GM21447 (cell line): ENCODE measurements at regions not wholly inside any gene's neighbourhood (a gene's known extent, or its start where the extent isn't known, plus 50 kb on each side); places are given as distances from the start of the nearest gene placed in this dataset.
"Not testable (repeated sequence)": the region's sequence is repeated elsewhere in the genome, so short reads cannot be mapped to it uniquely, and the experiment has no call there.

Experiments used
- ATAC-seq: cut with Tn5 transposase; IDR thresholded peaks from one replicate; pipeline ENCODE4 v1.9.1; 2021; ENCODE audit not compliant: unreplicated experiment

DNA sequence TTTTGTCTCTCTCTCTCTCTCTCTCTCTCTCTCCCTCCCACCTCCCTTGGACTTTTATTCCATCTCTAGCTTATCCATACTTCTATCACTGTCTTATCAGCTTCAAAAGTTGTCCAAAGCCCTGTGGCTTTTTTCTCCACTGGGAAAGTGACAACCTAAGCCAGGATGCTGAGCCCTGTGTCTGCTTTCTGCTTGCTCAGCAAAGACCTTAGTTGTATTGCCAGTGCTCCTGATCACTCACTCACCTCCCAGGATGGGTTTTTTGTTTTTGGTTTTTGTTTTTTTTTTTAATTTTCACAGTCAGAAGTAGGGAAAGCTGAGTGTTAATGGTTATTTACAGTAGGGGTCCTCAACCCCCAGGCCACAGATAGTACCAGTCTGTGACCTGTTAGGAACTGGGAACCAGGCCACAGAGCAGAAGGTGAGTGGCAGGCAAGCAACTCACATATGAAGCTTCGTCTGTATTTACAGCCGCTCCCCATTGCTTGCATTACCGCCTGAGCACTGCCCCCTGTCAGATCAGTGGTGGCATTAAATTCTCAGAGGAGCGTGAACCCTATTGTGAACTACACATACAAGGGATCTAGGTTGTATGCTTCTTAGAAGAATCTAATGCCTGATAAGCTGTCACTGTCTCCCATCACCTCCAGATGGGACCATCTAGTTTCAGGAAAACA is 125.0 kb upstream of the ID4 start:
- ATAC-seq: no peak

- no peak for ATAC-seq
These were observed 124.2 kb upstream of the ID4 start for GRCh38 chr6:19712998-19713397.

- ATAC-seq: no peak
These were observed 123.8 kb upstream of the ID4 start for GRCh38 chr6:19713411-19713810.

DNA sequence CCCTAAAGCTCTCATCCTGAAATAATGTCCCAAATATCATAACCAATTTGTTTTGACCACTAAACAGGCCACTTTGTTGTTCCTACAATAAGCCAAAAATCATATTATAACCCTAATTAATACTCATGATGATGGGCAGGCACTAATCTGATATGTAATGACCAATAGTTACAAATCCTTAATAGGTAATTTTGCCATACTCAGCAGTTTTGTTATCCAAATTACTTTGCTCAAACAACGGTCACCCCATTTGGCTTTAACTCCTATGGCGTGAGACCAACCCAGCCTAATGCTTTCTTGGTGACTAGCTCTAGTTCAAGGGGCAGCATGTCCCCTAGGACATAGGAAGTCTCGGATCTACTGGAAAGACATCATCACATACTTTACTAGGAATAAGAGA is 123.2 kb upstream of the ID4 start:
- ATAC-seq: no peak

- no peak for ATAC-seq
These were observed 122.6 kb upstream of the ID4 start for GRCh38 chr6:19714434-19715166.

DNA sequence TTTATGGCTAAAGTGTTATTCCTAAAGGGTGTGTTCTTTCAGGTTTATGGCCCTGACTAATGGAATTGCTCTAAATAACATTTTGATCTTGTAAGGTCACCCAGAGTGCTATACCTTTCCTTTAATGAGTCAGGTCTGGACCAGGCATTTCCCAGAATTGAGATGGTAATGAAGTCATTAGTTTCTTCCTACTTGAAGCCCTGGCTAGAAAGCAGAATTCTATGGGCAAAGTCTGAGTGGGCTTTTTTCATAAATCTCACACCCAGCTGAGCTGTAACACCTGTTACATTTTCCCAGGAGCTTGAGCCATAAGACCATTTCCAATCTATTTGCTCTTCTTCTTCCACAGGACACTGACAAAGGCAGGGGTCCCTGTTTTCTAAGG is 122.0 kb upstream of the ID4 start:
- no peak for ATAC-seq

DNA sequence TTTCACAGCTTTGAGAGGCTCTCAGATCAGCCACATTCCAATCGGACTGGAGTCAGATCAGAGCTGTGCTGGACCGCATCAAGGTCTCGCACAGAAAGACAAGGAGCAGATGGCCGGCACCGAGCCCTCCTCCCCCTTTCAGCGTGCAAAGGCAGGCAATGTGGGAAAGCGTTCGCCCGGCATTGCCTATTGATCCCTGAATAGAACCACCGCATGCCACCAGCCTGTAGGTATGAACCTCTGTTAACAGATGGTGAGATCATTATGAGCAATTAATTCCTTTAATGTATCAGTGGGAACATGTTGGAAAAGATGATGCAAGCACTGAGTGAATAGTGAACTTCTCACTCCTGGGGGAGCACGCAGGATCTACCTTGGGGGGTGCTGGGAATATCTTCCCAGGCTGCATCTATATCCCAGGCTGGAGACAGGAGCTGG is 117.5 kb upstream of the ID4 start:
- ATAC-seq: no peak

DNA sequence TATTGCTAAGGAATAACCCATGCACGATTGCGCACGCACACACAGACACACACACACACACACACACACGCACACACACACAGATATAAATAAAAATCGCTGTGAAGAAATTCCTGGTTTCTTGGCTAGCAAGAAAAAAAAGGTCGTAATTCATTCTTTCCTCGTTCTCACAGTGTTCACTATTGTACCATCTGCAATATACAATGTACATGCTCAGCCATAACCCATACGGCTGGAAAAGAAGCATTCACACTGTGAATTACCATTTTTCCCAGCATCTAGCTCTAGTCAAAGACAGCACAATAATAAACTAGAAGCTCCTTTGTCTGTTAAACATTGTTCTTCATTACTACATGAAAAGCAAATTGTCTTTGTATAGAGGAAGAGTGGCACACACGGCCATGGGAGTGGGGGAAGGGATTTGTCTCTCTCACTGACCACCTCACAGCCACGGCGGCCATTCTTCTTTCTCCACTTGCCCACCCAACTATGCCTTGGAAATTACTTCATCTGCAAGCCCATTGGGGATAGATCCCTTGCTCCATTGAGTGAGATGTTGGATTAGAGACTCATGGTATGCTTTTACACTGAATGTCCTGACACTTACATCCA is 115.3 kb upstream of the ID4 start:
- ATAC-seq: no peak

DNA sequence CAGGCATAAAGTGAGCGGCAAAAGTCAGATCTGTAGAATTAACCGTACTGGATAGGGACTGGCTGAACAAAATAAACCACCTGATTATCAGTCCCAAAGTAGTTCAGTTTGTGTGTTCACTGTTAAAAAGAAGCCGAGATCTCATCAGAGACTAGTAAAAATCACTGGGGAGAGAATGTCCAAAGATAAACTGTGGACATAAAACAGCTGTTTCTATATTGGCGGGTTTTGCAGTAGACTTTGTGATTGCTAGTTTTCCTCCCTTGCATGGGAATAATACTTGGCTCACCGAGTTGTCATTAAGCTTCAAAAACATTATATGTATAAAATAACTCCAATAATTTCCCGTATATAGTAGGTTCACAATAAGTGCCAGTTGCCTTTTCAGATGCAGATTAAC is 114.2 kb upstream of the ID4 start:
- ATAC-seq: no peak

DNA sequence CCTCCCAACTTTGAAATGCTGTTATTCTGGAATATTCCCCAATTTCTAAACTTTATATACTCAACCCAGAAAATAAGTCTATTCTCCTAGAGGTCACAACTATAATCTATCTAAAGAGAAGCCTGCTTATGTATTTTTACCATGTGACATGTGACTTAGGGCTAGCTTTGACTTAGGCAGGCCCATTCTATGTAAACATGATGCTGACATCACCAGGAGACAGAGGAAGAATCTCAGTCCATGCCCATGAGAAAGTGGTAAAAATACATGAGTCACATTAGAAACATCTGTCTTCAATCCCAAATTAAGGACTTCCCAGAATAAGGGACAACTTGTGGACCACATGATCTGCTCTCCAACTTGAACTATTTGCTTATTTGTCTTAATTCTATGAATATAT is 113.6 kb upstream of the ID4 start:
- no peak for ATAC-seq

GRCh38 chr6:19725436-19725835 is 111.7 kb upstream of the ID4 start:
- not testable (repeated sequence) for ATAC-seq

DNA sequence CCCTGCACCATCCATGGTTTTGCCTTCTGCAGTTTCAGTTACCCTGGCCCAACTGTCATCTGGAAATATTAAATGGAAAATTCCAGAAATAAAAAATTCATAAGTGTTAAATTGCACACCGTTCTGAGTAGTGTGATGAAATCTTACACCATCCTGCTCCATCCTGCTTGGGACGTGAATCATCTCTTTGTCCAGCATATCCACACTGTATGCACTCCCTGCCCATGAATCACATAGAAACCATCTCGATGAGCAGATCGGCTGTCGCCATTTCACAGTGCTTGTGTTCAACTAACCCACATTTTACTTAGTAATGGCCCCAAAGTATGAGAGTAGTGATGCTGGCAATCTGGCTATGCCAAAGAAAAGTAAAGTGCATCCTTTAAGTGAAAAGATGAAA is 105.9 kb upstream of the ID4 start:
- no peak for ATAC-seq

DNA sequence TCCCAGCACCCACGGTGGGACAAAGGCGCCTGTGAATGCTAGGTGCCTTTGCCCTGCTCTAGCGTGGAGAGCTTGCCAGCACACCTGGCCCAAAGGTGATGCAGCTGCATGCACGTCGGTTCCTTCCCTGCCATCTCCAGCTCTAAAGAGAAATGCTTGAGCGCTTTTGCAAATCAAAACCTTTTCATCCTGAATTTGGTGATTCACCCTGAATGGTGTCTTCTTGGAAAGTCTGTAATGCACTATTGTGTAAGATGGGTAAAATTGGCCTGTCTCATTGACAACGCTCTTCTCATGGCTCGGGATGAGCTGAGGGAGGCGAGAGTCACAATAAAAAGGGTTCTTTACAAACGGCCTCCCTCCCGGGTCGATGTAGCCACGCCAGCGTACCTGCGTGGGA is 103.1 kb upstream of the ID4 start:
- no peak for ATAC-seq

GRCh38 chr6:19734519-19734918 is 102.7 kb upstream of the ID4 start:
- no peak for ATAC-seq

DNA sequence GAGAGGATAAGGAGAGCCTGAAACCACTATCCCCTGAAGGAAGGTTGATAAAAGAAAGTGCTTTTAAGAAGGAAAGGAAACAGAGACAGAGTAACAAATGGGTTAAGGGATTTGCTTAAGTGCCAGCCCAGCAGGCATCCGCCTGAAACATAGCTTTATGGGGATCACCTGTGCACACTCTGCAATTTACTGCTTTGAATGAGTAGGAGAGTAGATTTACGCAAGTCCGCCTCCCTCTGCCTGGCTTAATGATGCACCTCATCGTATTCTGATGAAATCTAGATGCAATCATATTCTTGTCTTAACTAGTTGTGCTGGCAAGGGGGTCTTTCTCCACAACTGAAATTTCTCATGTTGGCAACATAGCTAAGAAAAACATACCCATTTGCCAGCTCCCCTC is 101.1 kb upstream of the ID4 start:
- ATAC-seq: no peak

DNA sequence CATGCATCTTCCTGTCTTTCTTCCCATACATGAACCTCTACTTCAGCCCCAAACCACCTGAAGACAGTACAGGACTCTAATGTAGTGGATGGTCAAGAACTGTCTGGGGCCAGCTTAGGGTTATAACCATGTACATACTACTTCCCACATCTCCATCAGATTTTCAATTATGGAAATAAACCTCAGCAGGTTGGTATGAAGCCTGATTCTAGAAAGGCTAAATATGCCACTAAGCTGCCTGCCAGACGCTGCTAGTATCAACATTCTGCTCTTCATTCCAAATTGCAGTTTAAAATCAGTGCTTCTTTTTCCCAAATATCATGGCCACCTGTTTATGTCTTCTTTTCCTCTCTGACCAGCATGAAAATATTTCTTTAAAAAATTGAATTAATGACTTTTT is 99.2 kb upstream of the ID4 start:
- ATAC-seq: no peak

DNA sequence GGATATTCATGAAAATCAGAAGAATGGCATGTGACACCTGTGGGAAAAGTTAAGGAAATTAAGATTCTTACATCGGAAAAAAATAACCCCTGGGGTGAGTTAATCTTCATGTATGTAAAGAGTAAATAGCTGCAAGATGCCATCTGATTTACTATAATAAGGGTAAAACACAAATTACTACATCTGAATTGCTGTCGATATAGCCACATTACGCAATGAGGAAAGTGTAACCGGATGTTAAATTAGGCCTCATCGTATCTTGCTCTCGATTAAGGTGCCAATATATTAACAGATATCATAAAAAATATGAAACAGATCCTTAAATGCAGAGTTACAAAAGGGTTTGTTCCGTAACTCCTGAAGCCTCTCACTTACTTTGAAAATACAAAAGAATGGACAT is 87.4 kb upstream of the ID4 start:
- ATAC-seq: no peak

- ATAC-seq: no peak
These were observed 84.4 kb upstream of the ID4 start for GRCh38 chr6:19752746-19753145.

DNA sequence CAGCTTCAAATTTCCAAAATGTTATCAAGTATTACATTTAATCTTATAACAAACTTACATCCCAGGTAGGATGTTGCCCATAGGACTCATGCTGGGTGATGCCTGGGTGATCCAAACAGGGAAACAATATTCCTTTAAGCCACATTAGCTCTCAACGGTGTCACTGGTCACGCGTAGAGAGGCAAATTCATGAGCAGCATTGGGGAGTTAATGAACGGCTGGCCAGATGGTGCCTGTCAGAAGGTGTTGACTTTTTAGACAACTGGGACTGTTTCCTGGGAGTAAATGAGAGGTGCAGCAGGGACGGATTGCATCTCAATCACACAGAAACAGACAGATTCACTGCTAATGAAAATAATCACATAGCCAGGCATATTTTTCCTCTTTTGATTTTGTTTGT is 83.3 kb upstream of the ID4 start:
- ATAC-seq: no peak

DNA sequence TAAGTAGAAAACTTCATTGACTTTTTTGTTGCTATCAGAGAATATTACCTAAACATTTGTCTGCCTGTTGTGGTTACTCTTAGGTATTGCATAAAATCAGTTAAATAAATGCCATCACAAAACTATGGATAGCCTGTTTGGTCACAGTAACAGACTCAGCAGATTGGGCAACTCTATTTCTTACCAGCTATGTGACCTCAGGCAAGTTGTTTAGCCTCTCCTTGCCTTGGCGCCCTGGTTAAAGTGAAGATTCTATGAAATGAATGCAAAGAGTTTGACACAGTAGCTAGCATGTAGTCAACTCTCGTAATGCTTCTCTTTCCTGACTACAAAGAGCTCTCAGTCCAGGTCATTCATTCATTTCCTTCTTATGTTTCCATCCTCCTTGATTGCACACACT is 82.5 kb upstream of the ID4 start:
- no peak for ATAC-seq

GRCh38 chr6:19755181-19755580 is 82.0 kb upstream of the ID4 start:
- ATAC-seq: no peak

- ATAC-seq: no peak
These were observed 80.1 kb upstream of the ID4 start for GRCh38 chr6:19757036-19757435.
